HEK293 (cell line): ENCODE measurements at regions not wholly inside any gene's neighbourhood (a gene's known extent, or its start where the extent isn't known, plus 50 kb on each side); places are given as distances from the start of the nearest gene placed in this dataset.

Source experiments
- CTCF ChIP-seq: fragments of 450-650 bp; formaldehyde crosslinking; IDR thresholded peaks from 2 replicates; pipeline ENCODE4 v1.5.1; 2016; ENCODE audit warnings: missing biosample characterization, missing genetic modification characterization
- MYNN ChIP-seq: fragments of 450-650 bp; formaldehyde crosslinking; IDR thresholded peaks from 2 replicates; pipeline ENCODE4 v1.5.1; 2016; ENCODE audit warnings: missing biosample characterization, missing genetic modification characterization, borderline replicate concordance
- ZFP37 ChIP-seq: fragments of 450-650 bp; formaldehyde crosslinking; IDR thresholded peaks from 2 replicates; pipeline ENCODE4 v1.5.1; 2016; ENCODE audit warnings: missing biosample characterization, missing genetic modification characterization
- ZNF10 ChIP-seq: fragments of 450-650 bp; formaldehyde crosslinking; IDR thresholded peaks from 2 replicates; pipeline ENCODE4 v1.5.1; 2017; ENCODE audit warnings: missing biosample characterization, missing genetic modification characterization

DNA sequence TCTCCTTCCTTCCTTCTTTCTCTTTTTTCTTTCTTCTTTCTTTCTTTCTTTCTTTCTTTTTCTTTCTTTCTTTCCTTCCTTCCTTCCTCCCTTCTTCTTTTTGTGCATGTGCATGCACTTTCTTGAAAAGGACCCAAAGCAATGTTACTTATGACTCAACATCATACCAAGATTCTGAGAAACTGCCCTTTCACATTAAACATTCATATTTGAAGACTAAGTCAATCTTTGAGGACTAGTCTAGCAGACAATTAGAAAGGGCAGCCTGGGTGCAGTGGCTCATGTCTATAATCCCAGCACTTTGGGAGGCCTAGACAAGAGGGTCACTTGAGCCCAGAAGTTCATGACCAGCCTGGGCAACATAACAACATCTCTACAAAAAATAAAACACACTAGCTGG, 212.8 kb upstream of the KITLG start:
- TF ChIP-seq ZNF10 (tag by site-specific recombination), result no peak
- TF ChIP-seq ZFP37 (tag by site-specific recombination), result no peak
- TF ChIP-seq CTCF (tag by site-specific recombination), result no peak
- TF ChIP-seq MYNN (tag by site-specific recombination), result no peak
